GM12865 (cell line): ENCODE measurements at regions not wholly inside any gene's neighbourhood (a gene's known extent, or its start where the extent isn't known, plus 50 kb on each side); places are given as distances from the start of the nearest gene placed in this dataset.

Experiments used
- DNase-seq: peaks from one replicate; pipeline ENCODE4 v3.0.0; 2010; ENCODE audit warnings: low read depth
- H3K4me3 ChIP-seq: 2 replicates; pipeline ENCODE4 v1.5.1; 2011; ENCODE audit warnings: mild to moderate bottlenecking, low read depth, low read length, control low read depth
- CTCF ChIP-seq: IDR thresholded peaks from 2 replicates; pipeline ENCODE4 v1.5.1; 2011; ENCODE audit warnings: low read length, control low read depth, low read depth, inconsistent platforms; ENCODE audit not compliant: insufficient read depth; ENCODE audit errors: missing control alignments

GRCh38 chr2:176978921-176979320 lies 233.7 kb upstream of the HNRNPA3 start:
- no peak for TF ChIP-seq CTCF
- no peak overlapping the region for H3K4me3 ChIP-seq
- peak; percentile 25 for DNase-seq

DNA sequence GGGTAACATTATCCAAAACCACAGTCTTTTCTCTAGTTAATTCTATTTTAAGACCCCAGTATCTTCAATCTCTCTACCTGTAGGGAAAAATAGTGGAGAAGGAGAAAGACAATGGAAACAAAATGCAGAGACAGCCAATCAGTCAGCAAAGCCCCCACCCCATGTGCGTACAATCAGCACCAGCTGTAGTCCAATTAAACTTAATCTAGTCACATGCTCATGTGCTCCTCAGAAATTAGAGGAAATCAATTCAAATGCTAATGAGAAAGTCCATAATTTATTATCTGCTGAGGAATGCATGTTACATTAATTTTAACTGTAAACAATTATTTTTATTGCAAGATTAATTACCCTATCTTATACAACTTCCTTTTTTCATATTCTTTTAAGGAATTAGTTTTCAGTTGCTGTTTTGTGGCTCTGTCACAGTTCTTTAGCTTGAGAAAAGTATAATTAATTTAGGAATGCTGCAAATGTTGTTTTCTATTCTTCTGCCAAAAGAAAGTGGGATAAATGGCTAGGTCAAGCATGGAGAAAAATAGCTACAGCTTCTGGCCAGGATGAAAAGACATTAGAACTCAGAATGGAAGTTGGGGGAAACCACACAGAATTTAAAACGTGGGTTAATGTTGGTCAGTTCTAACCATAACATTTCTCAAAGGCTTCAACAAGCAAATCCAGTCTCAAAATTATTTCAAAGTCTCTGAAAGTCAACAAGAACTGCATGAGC lies 232.4 kb upstream of the HNRNPA3 start:
- no peak overlapping the region for H3K4me3 ChIP-seq
- DNase-seq: no peak
- no peak for TF ChIP-seq CTCF

DNA sequence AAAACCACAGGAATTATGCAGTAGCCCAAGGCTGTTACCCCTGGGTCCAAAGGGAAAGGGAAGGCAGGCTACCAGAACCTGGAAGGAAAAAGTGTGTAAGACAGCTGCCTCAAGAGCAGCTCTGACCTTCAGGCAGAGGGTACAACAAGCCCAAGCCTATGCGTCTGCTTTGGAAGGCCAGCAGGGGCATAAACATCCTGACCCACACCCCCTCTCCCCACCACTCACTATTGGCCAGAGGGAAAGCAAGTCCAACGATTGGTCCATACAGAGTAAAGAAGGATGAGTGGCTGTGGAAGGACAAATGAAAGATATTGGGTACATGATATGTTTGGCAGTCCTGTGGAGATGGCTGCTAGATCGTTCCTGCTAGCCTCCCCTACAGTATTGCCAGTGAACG lies 227.6 kb upstream of the HNRNPA3 start:
- no peak for DNase-seq
- no peak overlapping the region for H3K4me3 ChIP-seq
- no peak for TF ChIP-seq CTCF

- TF ChIP-seq CTCF: no peak
- no peak overlapping the region for H3K4me3 ChIP-seq
- DNase-seq: no peak
Measured at GRCh38 chr2:176985871-176986270, 226.7 kb upstream of the HNRNPA3 start.

DNA sequence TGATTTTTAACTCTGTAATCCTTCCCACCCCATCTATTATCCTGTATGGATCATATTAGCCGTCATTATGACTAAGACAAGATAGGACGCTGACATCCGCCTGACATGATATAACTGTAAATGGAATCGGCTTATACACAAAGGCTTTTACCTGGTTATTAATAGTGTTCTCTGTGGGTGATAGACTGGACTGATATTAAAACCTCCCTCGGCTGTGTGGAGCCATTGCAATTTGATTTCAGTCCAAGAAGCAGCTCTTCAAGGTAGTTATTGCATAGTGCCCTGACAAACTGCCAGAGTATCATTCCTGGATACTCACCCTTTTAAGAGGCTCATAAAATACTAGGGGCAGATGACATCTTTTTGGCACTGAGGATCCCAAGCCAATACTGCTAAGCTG lies 226.1 kb upstream of the HNRNPA3 start:
- H3K4me3 ChIP-seq: no peak overlapping the region
- no peak for DNase-seq
- no peak for TF ChIP-seq CTCF

- H3K4me3 ChIP-seq: no peak overlapping the region
- no peak for TF ChIP-seq CTCF
- DNase-seq: no peak
Measured at GRCh38 chr2:176991411-176991810, 221.2 kb upstream of the HNRNPA3 start.

GRCh38 chr2:176997074-176997791 lies 215.4 kb upstream of the HNRNPA3 start:
- DNase-seq: peak; percentile 61
- no peak overlapping the region for H3K4me3 ChIP-seq
- no peak for TF ChIP-seq CTCF
